Astrocyte (in vitro differentiated cells and primary cell): ENCODE measurements at regions not wholly inside any gene's neighbourhood (a gene's known extent, or its start where the extent isn't known, plus 50 kb on each side); places are given as distances from the start of the nearest gene placed in this dataset.

ENCODE experiments used
- CTCF ChIP-seq: IDR thresholded peaks from 2 replicates; pipeline ENCODE4 v1.5.1; 2011; ENCODE audit warnings: low read depth, mild to moderate bottlenecking, inconsistent platforms, low read length, moderate library complexity; ENCODE audit not compliant: insufficient read depth
- EZH2 ChIP-seq: IDR thresholded peaks from 2 replicates; pipeline ENCODE4 v1.6.1; 2012; ENCODE audit warnings: mild to moderate bottlenecking, low read length, inconsistent platforms; ENCODE audit not compliant: insufficient read depth

GRCh38 chr7:109926738-109927137 lies 1164.2 kb upstream of the LRRN3 start:
- TF ChIP-seq CTCF (no peak), EZH2 (no peak)
